OCI-LY1 (cell line): ENCODE measurements at regions not wholly inside any gene's neighbourhood (a gene's known extent, or its start where the extent isn't known, plus 50 kb on each side); places are given as distances from the start of the nearest gene placed in this dataset.

ENCODE experiments used
- H2AFZ ChIP-seq: fragments of 200-600 bp; sonication (generic), shearing (Covaris generic); 2 replicates; pipeline ENCODE4 v1.6.0; 2014; ENCODE audit warnings: antibody characterized with exemption, mild to moderate bottlenecking, low read length
- H3F3A ChIP-seq: fragments of 200-600 bp; sonication (generic), shearing (Covaris generic); 2 replicates; pipeline ENCODE4 v1.6.0; 2014; ENCODE audit warnings: mild to moderate bottlenecking, antibody characterized with exemption, low read length, moderate library complexity; ENCODE audit not compliant: insufficient read depth
- H3K27ac ChIP-seq: fragments of 200-600 bp; sonication (generic); 2 replicates; pipeline ENCODE4 v1.5.1; 2014; ENCODE audit warnings: low read length, mixed run types, mild to moderate bottlenecking, low read depth; ENCODE audit not compliant: poor library complexity, severe bottlenecking
- H3K27me3 ChIP-seq: fragments of 200-600 bp; sonication (generic); 2 replicates; pipeline ENCODE4 v1.6.0; 2014; ENCODE audit warnings: antibody characterized with exemption, mild to moderate bottlenecking, low read length, moderate library complexity; ENCODE audit not compliant: insufficient read depth
- H3K36me3 ChIP-seq: fragments of 200-600 bp; sonication (generic); 2 replicates; pipeline ENCODE4 v1.6.1; 2014; ENCODE audit warnings: mild to moderate bottlenecking, antibody characterized with exemption, low read length, moderate library complexity, mixed read lengths; ENCODE audit not compliant: insufficient read depth
- H3K4me1 ChIP-seq: fragments of 200-600 bp; sonication (generic); 2 replicates; pipeline ENCODE4 v1.5.1; 2014; ENCODE audit warnings: mild to moderate bottlenecking, low read length, moderate library complexity; ENCODE audit not compliant: insufficient read depth, severe bottlenecking
- H3K4me2 ChIP-seq: fragments of 200-600 bp; sonication (generic), shearing (Covaris generic); 2 replicates; pipeline ENCODE4 v1.6.1; 2014; ENCODE audit warnings: low read length
- H3K4me3 ChIP-seq: fragments of 200-600 bp; sonication (generic); 2 replicates; pipeline ENCODE4 v1.5.1; 2014; ENCODE audit warnings: low read length, low read depth, mild to moderate bottlenecking, mixed read lengths; ENCODE audit not compliant: poor library complexity, severe bottlenecking
- H3K79me2 ChIP-seq: fragments of 200-600 bp; shearing (Covaris generic); 2 replicates; pipeline ENCODE4 v1.6.1; 2016; ENCODE audit warnings: mixed run types, low read length, mixed read lengths; ENCODE audit not compliant: insufficient read depth
- H3K9ac ChIP-seq: fragments of 200-600 bp; sonication (generic), shearing (Covaris generic); 2 replicates; pipeline ENCODE4 v1.6.1; 2014; ENCODE audit warnings: mild to moderate bottlenecking, low read length, mixed read lengths
- H3K9me2 ChIP-seq: fragments of 200-600 bp; sonication (generic), shearing (Covaris generic); 2 replicates; pipeline ENCODE4 v1.6.1; 2014; ENCODE audit warnings: low read depth, mild to moderate bottlenecking, low read length, mixed read lengths
- H3K9me3 ChIP-seq: fragments of 200-600 bp; shearing (Covaris generic); 2 replicates; pipeline ENCODE4 v1.6.1; 2014; ENCODE audit warnings: low read length, mixed read lengths
- H4K20me1 ChIP-seq: fragments of 200-600 bp; sonication (generic), shearing (Covaris generic); 2 replicates; pipeline ENCODE4 v1.6.0; 2016; ENCODE audit warnings: mild to moderate bottlenecking, low read length; ENCODE audit not compliant: insufficient read depth
- CTCF ChIP-seq: fragments of 200-600 bp; sonication (generic), shearing (Covaris generic); IDR thresholded peaks from 2 replicates; pipeline ENCODE4 v1.5.1; 2017; ENCODE audit warnings: mild to moderate bottlenecking, antibody characterized with exemption, low read length, moderate library complexity, mixed read lengths
- EZH2 ChIP-seq: fragments of 200-600 bp; sonication (generic), shearing (Covaris generic); IDR thresholded peaks from 2 replicates; pipeline ENCODE4 v1.8.0; 2017; ENCODE audit warnings: borderline replicate concordance, mixed run types, mild to moderate bottlenecking, antibody characterized with exemption, low read length, moderate library complexity, mixed read lengths

- Histone ChIP-seq H4K20me1 (no peaks in the 10 kb centered on the region), H3K27ac (no peak overlapping the region)
Observed at GRCh38 chr13:106852436-106852835, 284.5 kb upstream of the ARGLU1 start.

GRCh38 chr13:106850973-106851650 lies 283.2 kb upstream of the ARGLU1 start:
- H3K9me3 ChIP-seq = no peaks in the 10 kb centered on the region
- H4K20me1 ChIP-seq = no peaks in the 10 kb centered on the region
- no peak overlapping the region for H3K27ac ChIP-seq
- H3F3A ChIP-seq = no peaks in the 10 kb centered on the region
- no peak overlapping the region for H3K4me2 ChIP-seq
- H3K79me2 ChIP-seq = no peaks in the 10 kb centered on the region
- no peak overlapping the region for H3K9ac ChIP-seq
- H3K36me3 ChIP-seq = no peaks in the 10 kb centered on the region
- no peaks in the 10 kb centered on the region for H3K9me2 ChIP-seq
- no peak overlapping the region for H3K4me3 ChIP-seq
- no peak for TF ChIP-seq EZH2
- TF ChIP-seq CTCF = no peak
- H3K4me1 ChIP-seq = no peaks in the 10 kb centered on the region
- H3K27me3 ChIP-seq = no peaks in the 10 kb centered on the region
- H2AFZ ChIP-seq = no peak overlapping the region

More at GRCh38 chr13:106852436-106852835, 284.5 kb upstream of the ARGLU1 start:
- Histone ChIP-seq H3K36me3 (no peaks in the 10 kb centered on the region), H3K4me3 (no peak overlapping the region), H2AFZ (no peak overlapping the region), H3K9ac (no peak overlapping the region), H3K9me3 (no peaks in the 10 kb centered on the region), H3K4me1 (no peaks in the 10 kb centered on the region), H3F3A (no peaks in the 10 kb centered on the region), H3K4me2 (no peak overlapping the region), H3K9me2 (no peaks in the 10 kb centered on the region), H3K27me3 (no peaks in the 10 kb centered on the region), H3K79me2 (no peaks in the 10 kb centered on the region)
- TF ChIP-seq EZH2 (no peak), CTCF (no peak)

- H3K4me3 ChIP-seq = no peak overlapping the region
- H3K4me1 ChIP-seq = no peaks in the 10 kb centered on the region
- no peaks in the 10 kb centered on the region for H4K20me1 ChIP-seq
- H3K36me3 ChIP-seq = no peaks in the 10 kb centered on the region
- no peaks in the 10 kb centered on the region for H3F3A ChIP-seq
- no peaks in the 10 kb centered on the region for H3K9me3 ChIP-seq
- no peak overlapping the region for H3K9ac ChIP-seq
- no peaks in the 10 kb centered on the region for H3K79me2 ChIP-seq
- no peaks in the 10 kb centered on the region for H3K27me3 ChIP-seq
- no peak overlapping the region for H3K27ac ChIP-seq
- H3K4me2 ChIP-seq = no peak overlapping the region
- no peak for TF ChIP-seq CTCF
- TF ChIP-seq EZH2 = no peak
- no peaks in the 10 kb centered on the region for H3K9me2 ChIP-seq
- H2AFZ ChIP-seq = no peak overlapping the region
Observed at GRCh38 chr13:106846571-106847448, 278.9 kb upstream of the ARGLU1 start.
